HepG2 (cell line): ENCODE measurements at regions not wholly inside any gene's neighbourhood (a gene's known extent, or its start where the extent isn't known, plus 50 kb on each side); places are given as distances from the start of the nearest gene placed in this dataset.

Experiments used
- ARID5B ChIP-seq: IDR thresholded peaks from 2 replicates; pipeline ENCODE4 v1.4.0; 2020; ENCODE audit warnings: mild to moderate bottlenecking, missing genetic modification reagents
- ATM ChIP-seq: fragments of 450-650 bp; IDR thresholded peaks from 2 replicates; pipeline ENCODE4 v1.7.1; 2017; ENCODE audit warnings: mild to moderate bottlenecking, borderline replicate concordance
- IRX3 ChIP-seq: sonication (generic); formaldehyde crosslinking; IDR thresholded peaks from 2 replicates; pipeline ENCODE4 v1.8.1; 2023; ENCODE audit warnings: mild to moderate bottlenecking, low read depth, missing genetic modification reagents, borderline replicate concordance
- KDM3A ChIP-seq: IDR thresholded peaks from 2 replicates; pipeline ENCODE4 v1.6.1; 2018; ENCODE audit warnings: low read depth, missing compliant biosample characterization
- MIXL1 ChIP-seq: IDR thresholded peaks from 2 replicates; pipeline ENCODE4 v1.6.1; 2016
- MLX ChIP-seq: IDR thresholded peaks from 2 replicates; pipeline ENCODE4 v1.6.1; 2016
- MTF2 ChIP-seq: sonication (generic); formaldehyde crosslinking; IDR thresholded peaks from 2 replicates; pipeline ENCODE4 v1.5.0; 2020; ENCODE audit warnings: missing genetic modification reagents, borderline replicate concordance
- SUZ12 ChIP-seq: fragments of 150-350 bp; IDR thresholded peaks from 2 replicates; pipeline ENCODE4 v1.6.1; 2014; ENCODE audit warnings: low read depth, low read length
- TOE1 ChIP-seq: sonication (generic); formaldehyde crosslinking; IDR thresholded peaks from 2 replicates; pipeline ENCODE4 v1.4.0; 2020; ENCODE audit warnings: mild to moderate bottlenecking, missing genetic modification reagents
- U2AF1 ChIP-seq: fragments of 200-400 bp; formaldehyde crosslinking; optimal IDR thresholded peaks from 2 replicates; pipeline ENCODE3; 2017; ENCODE audit warnings: mild to moderate bottlenecking, low read depth, low read length
- ZFYVE20 ChIP-seq: sonication (generic); formaldehyde crosslinking; IDR thresholded peaks from 2 replicates; pipeline ENCODE4 v1.8.0; 2023; ENCODE audit warnings: low read depth, mild to moderate bottlenecking, moderate library complexity, missing genetic modification reagents, borderline replicate concordance
- ZNF207 ChIP-seq: fragments of 450-650 bp; IDR thresholded peaks from 2 replicates; pipeline ENCODE4 v1.6.1; 2016; ENCODE audit warnings: antibody characterized with exemption, borderline replicate concordance
- ZNF430 ChIP-seq: sonication (generic); formaldehyde crosslinking; IDR thresholded peaks from 2 replicates; pipeline ENCODE4 v1.9.0; 2021; ENCODE audit warnings: mild to moderate bottlenecking, missing genetic modification reagents
- ZNF670 ChIP-seq: sonication (generic); formaldehyde crosslinking; IDR thresholded peaks from 2 replicates; pipeline ENCODE4 v1.8.0; 2022; ENCODE audit warnings: mild to moderate bottlenecking, missing genetic modification reagents, borderline replicate concordance
- ZNF724P ChIP-seq: sonication (generic); formaldehyde crosslinking; IDR thresholded peaks from 2 replicates; pipeline ENCODE4 v1.8.0; 2022; ENCODE audit warnings: missing genetic modification reagents, borderline replicate concordance
- ZNF75D ChIP-seq: sonication (generic); formaldehyde crosslinking; IDR thresholded peaks from 2 replicates; pipeline ENCODE4 v1.8.1; 2023; ENCODE audit warnings: missing genetic modification reagents, mild to moderate bottlenecking, borderline replicate concordance
- ZNF768 ChIP-seq: sonication (generic); formaldehyde crosslinking; IDR thresholded peaks from 2 replicates; pipeline ENCODE4 v1.4.0; 2020; ENCODE audit warnings: missing genetic modification reagents
- ZNF776 ChIP-seq: sonication (generic); formaldehyde crosslinking; IDR thresholded peaks from 2 replicates; pipeline ENCODE4 v1.4.0; 2020; ENCODE audit warnings: mild to moderate bottlenecking, missing genetic modification reagents
- ZNF792 ChIP-seq: IDR thresholded peaks from 2 replicates; pipeline ENCODE4 v1.6.1; 2016
- TF ChIP-seq, protein P1 (sequence below): sonication (generic); formaldehyde crosslinking; IDR thresholded peaks from 2 replicates; pipeline ENCODE4 v1.8.1; 2023; ENCODE audit warnings: mild to moderate bottlenecking, missing genetic modification reagents
- TF ChIP-seq, protein P2 (sequence below): sonication (generic); formaldehyde crosslinking; conservative IDR thresholded peaks from 2 replicates; pipeline ENCODE4 v1.4.0; 2020; ENCODE audit warnings: mild to moderate bottlenecking, missing genetic modification reagents, moderate library complexity

- TF ChIP-seq, protein P1, sequence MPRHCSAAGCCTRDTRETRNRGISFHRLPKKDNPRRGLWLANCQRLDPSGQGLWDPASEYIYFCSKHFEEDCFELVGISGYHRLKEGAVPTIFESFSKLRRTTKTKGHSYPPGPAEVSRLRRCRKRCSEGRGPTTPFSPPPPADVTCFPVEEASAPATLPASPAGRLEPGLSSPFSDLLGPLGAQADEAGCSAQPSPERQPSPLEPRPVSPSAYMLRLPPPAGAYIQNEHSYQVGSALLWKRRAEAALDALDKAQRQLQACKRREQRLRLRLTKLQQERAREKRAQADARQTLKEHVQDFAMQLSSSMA (CRISPR knock-in tag), result no peak
- no peak for TF ChIP-seq ZNF207
- TF ChIP-seq ZNF75D (CRISPR knock-in tag), result no peak
- TF ChIP-seq MLX (CRISPR knock-in tag), result peak; percentile 95
- TF ChIP-seq ZNF792, result peak; percentile 94
- peak; percentile 90; the same call in 1 of the 2 replicates for TF ChIP-seq IRX3 (CRISPR knock-in tag)
- TF ChIP-seq KDM3A, result peak; percentile 95
- TF ChIP-seq SUZ12, result no peak
- peak; percentile 87; the same call in 1 of the 2 replicates for TF ChIP-seq ZNF430 (CRISPR knock-in tag)
- TF ChIP-seq MIXL1 (CRISPR knock-in tag), result peak; percentile 98
- TF ChIP-seq, protein P2, sequence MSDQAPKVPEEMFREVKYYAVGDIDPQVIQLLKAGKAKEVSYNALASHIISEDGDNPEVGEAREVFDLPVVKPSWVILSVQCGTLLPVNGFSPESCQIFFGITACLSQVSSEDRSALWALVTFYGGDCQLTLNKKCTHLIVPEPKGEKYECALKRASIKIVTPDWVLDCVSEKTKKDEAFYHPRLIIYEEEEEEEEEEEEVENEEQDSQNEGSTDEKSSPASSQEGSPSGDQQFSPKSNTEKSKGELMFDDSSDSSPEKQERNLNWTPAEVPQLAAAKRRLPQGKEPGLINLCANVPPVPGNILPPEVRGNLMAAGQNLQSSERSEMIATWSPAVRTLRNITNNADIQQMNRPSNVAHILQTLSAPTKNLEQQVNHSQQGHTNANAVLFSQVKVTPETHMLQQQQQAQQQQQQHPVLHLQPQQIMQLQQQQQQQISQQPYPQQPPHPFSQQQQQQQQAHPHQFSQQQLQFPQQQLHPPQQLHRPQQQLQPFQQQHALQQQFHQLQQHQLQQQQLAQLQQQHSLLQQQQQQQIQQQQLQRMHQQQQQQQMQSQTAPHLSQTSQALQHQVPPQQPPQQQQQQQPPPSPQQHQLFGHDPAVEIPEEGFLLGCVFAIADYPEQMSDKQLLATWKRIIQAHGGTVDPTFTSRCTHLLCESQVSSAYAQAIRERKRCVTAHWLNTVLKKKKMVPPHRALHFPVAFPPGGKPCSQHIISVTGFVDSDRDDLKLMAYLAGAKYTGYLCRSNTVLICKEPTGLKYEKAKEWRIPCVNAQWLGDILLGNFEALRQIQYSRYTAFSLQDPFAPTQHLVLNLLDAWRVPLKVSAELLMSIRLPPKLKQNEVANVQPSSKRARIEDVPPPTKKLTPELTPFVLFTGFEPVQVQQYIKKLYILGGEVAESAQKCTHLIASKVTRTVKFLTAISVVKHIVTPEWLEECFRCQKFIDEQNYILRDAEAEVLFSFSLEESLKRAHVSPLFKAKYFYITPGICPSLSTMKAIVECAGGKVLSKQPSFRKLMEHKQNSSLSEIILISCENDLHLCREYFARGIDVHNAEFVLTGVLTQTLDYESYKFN (CRISPR knock-in tag), result peak; percentile 100
- TF ChIP-seq U2AF1, result peak; percentile 67
- TF ChIP-seq ZNF670 (CRISPR knock-in tag), result no peak
- 0 out of 2 replicates have a peak, but pooled peaks have one; percentile 76 for TF ChIP-seq ZNF724P (CRISPR knock-in tag)
- peak; percentile 99 for TF ChIP-seq ARID5B (CRISPR knock-in tag)
- TF ChIP-seq ZNF776, result 0 out of 2 replicates have a peak, but pooled peaks have one; percentile 42
- peak; percentile 76 for TF ChIP-seq ZNF768 (CRISPR knock-in tag)
- TF ChIP-seq ZFYVE20 (CRISPR knock-in tag), result no peak
- TF ChIP-seq ATM, result no peak
- 0 out of 2 replicates have a peak, but pooled peaks have one; percentile 29 for TF ChIP-seq TOE1 (CRISPR knock-in tag)
- no peak; the same call in 1 of the 2 replicates for TF ChIP-seq MTF2 (CRISPR knock-in tag)
These were observed 321.0 kb downstream of the RPS6KC1 start (continued) for GRCh38 chr1:213371847-213372619.
